ENCODE measurements at regions not wholly inside any gene's neighbourhood (a gene's known extent, or its start where the extent isn't known, plus 50 kb on each side); places are given as distances from the start of the nearest gene placed in this dataset.

DNA sequence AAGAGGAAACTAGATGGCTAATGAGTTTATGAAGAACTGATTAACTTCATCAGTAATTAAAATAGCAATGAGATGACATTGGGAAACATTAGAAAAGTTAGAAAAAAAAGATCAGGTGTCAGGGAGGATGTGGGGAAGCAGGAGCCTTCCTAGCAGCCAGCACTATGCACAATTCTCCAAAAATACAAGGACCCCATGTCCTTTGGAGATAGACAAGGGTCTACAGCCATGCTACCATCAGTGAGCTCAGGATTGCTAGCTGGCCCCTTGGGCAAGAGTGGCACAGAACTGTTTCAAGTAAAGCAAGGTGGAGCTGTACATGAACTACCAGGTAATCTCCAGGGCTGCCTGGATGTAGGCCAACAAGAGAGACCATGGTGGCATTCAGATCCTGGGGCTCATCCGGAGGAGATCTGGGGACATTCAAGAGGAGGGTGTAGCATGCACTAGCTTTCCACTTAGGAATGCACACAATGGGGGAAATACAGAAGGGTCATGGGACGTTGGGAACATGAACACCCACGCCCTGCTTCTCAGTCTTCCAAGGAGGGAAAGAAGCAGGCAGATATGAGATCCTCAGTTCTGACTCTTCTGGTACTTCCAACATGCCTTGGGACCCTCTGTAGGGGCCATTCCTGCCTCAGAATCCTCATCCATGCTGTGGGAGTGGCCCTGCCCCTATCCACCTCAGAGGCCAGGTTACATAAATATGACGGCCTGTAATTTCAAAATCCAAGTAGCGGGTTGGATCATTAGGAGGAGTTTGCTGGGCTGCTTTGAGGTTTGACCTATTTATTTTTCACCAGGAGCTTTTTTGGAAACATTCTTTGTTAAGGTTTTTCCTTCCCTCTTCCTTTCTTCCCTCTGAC lies 82.2 kb upstream of the HABP2 start:
- Histone ChIP-seq H3K9ac (ENCODE audit: low read length) (no peak overlapping the region), H3K79me2 (replicated peaks; ENCODE audit: insufficient read depth, low read length) (no peaks in the 10 kb centered on the region), H3F3A (ENCODE audit: insufficient read depth, low read length, poor library complexity, severe bottlenecking) (no peaks in the 10 kb centered on the region), H3K4me2 (ENCODE audit: low read length) (no peak overlapping the region), H3K36me3 (ENCODE audit: insufficient read depth, low read length) (no peaks in the 10 kb centered on the region), H3K27me3 (ENCODE audit: insufficient read depth, low read depth, low read length) (no peaks in the 10 kb centered on the region), H3K9me2 (ENCODE audit: insufficient read depth, low read length) (no peaks in the 10 kb centered on the region), H3K27ac (ENCODE audit: low read length) (no peak overlapping the region), H3K4me3 (ENCODE audit: low read length) (no peak overlapping the region), H4K20me1 (ENCODE audit: insufficient read depth) (no peaks in the 10 kb centered on the region), H3K9me3 (ENCODE audit: low read length) (no peaks in the 10 kb centered on the region), H2AFZ (ENCODE audit: low read depth, low read length) (no peak overlapping the region)
- TF ChIP-seq EZH2 (IDR thresholded peaks at IDR 0.05; ENCODE audit: borderline replicate concordance, insufficient read depth, low read length, poor library complexity, severe bottlenecking) = no peak
- no peak for TF ChIP-seq TAF1 (IDR thresholded peaks at IDR 0.05; ENCODE audit: low read depth)

- Histone ChIP-seq H3K9me2 (ENCODE audit: insufficient read depth, low read length) (no peaks in the 10 kb centered on the region), H2AFZ (ENCODE audit: low read depth, low read length) (no peak overlapping the region), H3K79me2 (replicated peaks; ENCODE audit: insufficient read depth, low read length) (no peaks in the 10 kb centered on the region), H3K4me3 (ENCODE audit: low read length) (no peak overlapping the region), H3F3A (ENCODE audit: insufficient read depth, low read length, poor library complexity, severe bottlenecking) (no peaks in the 10 kb centered on the region), H3K4me2 (ENCODE audit: low read length) (no peak overlapping the region), H3K9me3 (ENCODE audit: low read length) (no peaks in the 10 kb centered on the region), H3K27ac (ENCODE audit: low read length) (no peak overlapping the region), H3K27me3 (ENCODE audit: insufficient read depth, low read depth, low read length) (no peaks in the 10 kb centered on the region), H3K36me3 (ENCODE audit: insufficient read depth, low read length) (no peaks in the 10 kb centered on the region), H4K20me1 (ENCODE audit: insufficient read depth) (no peaks in the 10 kb centered on the region), H3K9ac (ENCODE audit: low read length) (no peak overlapping the region)
- TF ChIP-seq SMC3 (conservative IDR thresholded peaks at IDR 0.05; ENCODE audit: poor library complexity) = no peak
- no peak for TF ChIP-seq EP300 (conservative IDR thresholded peaks at IDR 0.05; ENCODE audit: poor library complexity, severe bottlenecking)
- TF ChIP-seq RAD21 (conservative IDR thresholded peaks at IDR 0.05) = no peak
These were observed 81.4 kb upstream of the HABP2 start for GRCh38 chr10:113471241-113471996.

DNA sequence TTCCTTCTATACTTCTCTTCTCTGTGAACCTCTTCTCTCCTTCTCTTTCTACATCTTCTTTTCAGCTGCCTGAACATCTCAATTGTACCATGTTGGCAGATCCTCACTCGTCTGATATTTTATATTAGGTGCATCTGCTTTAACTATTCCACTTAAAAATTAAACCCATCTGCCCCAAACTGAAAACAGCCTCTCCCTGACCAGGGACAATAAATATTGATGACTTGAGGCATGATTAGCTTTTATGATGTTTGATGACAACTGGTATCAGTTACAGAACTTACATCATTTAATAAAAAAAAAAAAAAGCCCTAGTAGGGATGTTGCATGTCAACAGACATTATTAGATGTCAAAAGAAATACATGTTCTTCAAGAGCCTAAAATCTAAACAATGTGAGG lies 79.8 kb upstream of the HABP2 start:
- Histone ChIP-seq H3K27me3 (ENCODE audit: insufficient read depth, low read depth, low read length) (no peaks in the 10 kb centered on the region), H4K20me1 (ENCODE audit: insufficient read depth) (no peaks in the 10 kb centered on the region), H3K4me2 (ENCODE audit: low read length) (no peak overlapping the region), H3K9ac (ENCODE audit: low read length) (no peak overlapping the region), H3K36me3 (ENCODE audit: insufficient read depth, low read length) (no peaks in the 10 kb centered on the region), H3K79me2 (replicated peaks; ENCODE audit: insufficient read depth, low read length) (no peaks in the 10 kb centered on the region), H2AFZ (ENCODE audit: low read depth, low read length) (no peak overlapping the region), H3K4me3 (ENCODE audit: low read length) (no peak overlapping the region), H3F3A (ENCODE audit: insufficient read depth, low read length, poor library complexity, severe bottlenecking) (no peaks in the 10 kb centered on the region), H3K27ac (ENCODE audit: low read length) (no peak overlapping the region), H3K9me3 (ENCODE audit: low read length) (no peaks in the 10 kb centered on the region), H3K9me2 (ENCODE audit: insufficient read depth, low read length) (no peaks in the 10 kb centered on the region)
- TF ChIP-seq REST (IDR thresholded peaks at IDR 0.05; ENCODE audit: borderline replicate concordance) (no peak), RAD21 (conservative IDR thresholded peaks at IDR 0.05) (no peak), MXI1 (conservative IDR thresholded peaks at IDR 0.05; ENCODE audit: poor library complexity, severe bottlenecking) (no peak), EZH2 (IDR thresholded peaks at IDR 0.05; ENCODE audit: borderline replicate concordance, insufficient read depth, low read length, poor library complexity, severe bottlenecking) (no peak), EP300 (conservative IDR thresholded peaks at IDR 0.05; ENCODE audit: poor library complexity, severe bottlenecking) (no peak), TAF1 (IDR thresholded peaks at IDR 0.05; ENCODE audit: low read depth) (no peak), SMC3 (conservative IDR thresholded peaks at IDR 0.05; ENCODE audit: poor library complexity) (no peak)
- TF ChIP-seq, protein P1, sequence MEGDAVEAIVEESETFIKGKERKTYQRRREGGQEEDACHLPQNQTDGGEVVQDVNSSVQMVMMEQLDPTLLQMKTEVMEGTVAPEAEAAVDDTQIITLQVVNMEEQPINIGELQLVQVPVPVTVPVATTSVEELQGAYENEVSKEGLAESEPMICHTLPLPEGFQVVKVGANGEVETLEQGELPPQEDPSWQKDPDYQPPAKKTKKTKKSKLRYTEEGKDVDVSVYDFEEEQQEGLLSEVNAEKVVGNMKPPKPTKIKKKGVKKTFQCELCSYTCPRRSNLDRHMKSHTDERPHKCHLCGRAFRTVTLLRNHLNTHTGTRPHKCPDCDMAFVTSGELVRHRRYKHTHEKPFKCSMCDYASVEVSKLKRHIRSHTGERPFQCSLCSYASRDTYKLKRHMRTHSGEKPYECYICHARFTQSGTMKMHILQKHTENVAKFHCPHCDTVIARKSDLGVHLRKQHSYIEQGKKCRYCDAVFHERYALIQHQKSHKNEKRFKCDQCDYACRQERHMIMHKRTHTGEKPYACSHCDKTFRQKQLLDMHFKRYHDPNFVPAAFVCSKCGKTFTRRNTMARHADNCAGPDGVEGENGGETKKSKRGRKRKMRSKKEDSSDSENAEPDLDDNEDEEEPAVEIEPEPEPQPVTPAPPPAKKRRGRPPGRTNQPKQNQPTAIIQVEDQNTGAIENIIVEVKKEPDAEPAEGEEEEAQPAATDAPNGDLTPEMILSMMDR (IDR thresholded peaks at IDR 0.05; ENCODE audit: poor library complexity, severe bottlenecking) = no peak
